K562 (cell line): ENCODE measurements at regions not wholly inside any gene's neighbourhood (a gene's known extent, or its start where the extent isn't known, plus 50 kb on each side); places are given as distances from the start of the nearest gene placed in this dataset.

Experiments
- ATAC-seq: fragments of 200-7000 bp; cut with Tn5 transposase; 3 replicates; pipeline ENCODE4 v1.9.1; 2020; ENCODE audit warnings: moderate library complexity
- BruUV-seq: library from RNA; stranded (reverse); fragments of 400-500 nt; replicated peaks from 2 replicates; lab custom pipeline; 2021; lab: Mats Ljungman, UMichigan
- CTCF ChIA-PET: fragments of 300-600 bp; formaldehyde crosslinking; extraction: SDS; loops from one replicate; lab custom pipeline; 2021; ENCODE audit warnings: low intra/inter-chr PET ratio; lab: Yijun Ruan, JAX
- POLR2A ChIA-PET: fragments of 300-600, 350-650 bp; sonication (Branson Sonifier 250); formaldehyde crosslinking; extraction: SDS; loops from one replicate; lab custom pipeline; 2021; ENCODE audit warnings: antibody characterized with exemption, inconsistent platforms; lab: Yijun Ruan, JAX
- DNase-seq, 4 experiments: peaks; one replicate each; pipeline versions ENCODE4 v3.0.0 to v3.0.0-alpha.2; 2011 to 2018; ENCODE audit warnings: low spot score in 3 of 4, mixed read lengths in 3 of 4; ENCODE audit errors: extremely low read depth in 1 of 4
- FAIRE-seq: peaks from 2 replicates; lab custom pipeline; 2011; peaks lifted over from hg19 to GRCh38; lab: Jason Lieb, UNC
- H2AFZ ChIP-seq: 2 replicates; pipeline ENCODE4 v1.6.0; 2011; ENCODE audit warnings: low read depth, low read length, control low read depth, inconsistent platforms
- H3K27ac ChIP-seq: fragments of 200-600 bp; 3 replicates; pipeline ENCODE4 v1.8.0; 2011; ENCODE audit warnings: low read depth, mild to moderate bottlenecking, control low read depth, inconsistent platforms, low read length, moderate library complexity, mixed read lengths; ENCODE audit errors: extremely low read depth
- H3K27me3 ChIP-seq, 2 experiments: fragments of 300-600 bp in 1 of 2; 2 replicates in 1 of 2; 3 replicates in 1 of 2; pipeline versions ENCODE4 v1.6.0 to v1.8.0; 2011; ENCODE audit warnings: inconsistent platforms in 2 of 2, low read length in 2 of 2, mild to moderate bottlenecking in 1 of 2, mixed read lengths in 1 of 2, moderate library complexity in 1 of 2; ENCODE audit not compliant: control insufficient read depth in 2 of 2, insufficient read depth in 2 of 2
- H3K36me3 ChIP-seq: fragments of 300-600 bp; 3 replicates; pipeline ENCODE4 v1.8.0; 2011; ENCODE audit warnings: mild to moderate bottlenecking, low read length, inconsistent platforms; ENCODE audit not compliant: control insufficient read depth, insufficient read depth
- H3K4me1 ChIP-seq, 2 experiments: fragments of 200-600 bp in 1 of 2; replicated peaks in 1 of 2; 2 replicates in 1 of 2; 3 replicates in 1 of 2; pipeline versions ENCODE4 v1.5.1 to v1.8.0; 2011; ENCODE audit warnings: inconsistent platforms in 2 of 2, low read length in 2 of 2, mild to moderate bottlenecking in 1 of 2, mixed read lengths in 1 of 2, moderate library complexity in 1 of 2; ENCODE audit not compliant: control insufficient read depth in 2 of 2, insufficient read depth in 2 of 2
- H3K4me2 ChIP-seq: 2 replicates; pipeline ENCODE4 v1.6.1; 2011; ENCODE audit warnings: low read length, control low read depth, inconsistent platforms, mixed read lengths; ENCODE audit not compliant: insufficient read depth
- H3K4me3 ChIP-seq: fragments of 200-600 bp; sonication (generic), shearing (Covaris generic); 2 replicates; pipeline ENCODE4 v1.5.1; 2016; ENCODE audit warnings: control low read depth, inconsistent platforms
- H3K79me2 ChIP-seq: fragments of 200-600 bp; 3 replicates; pipeline ENCODE4 v1.8.0; 2011; ENCODE audit warnings: low read length, inconsistent platforms; ENCODE audit not compliant: control insufficient read depth, insufficient read depth
- H3K9ac ChIP-seq, 2 experiments: 2 replicates each; pipeline versions ENCODE4 v1.6.0 to v1.6.1; 2011; ENCODE audit warnings: low read depth in 2 of 2, low read length in 2 of 2, control low read depth in 1 of 2, inconsistent platforms in 1 of 2, mild to moderate bottlenecking in 1 of 2, mixed read lengths in 1 of 2; ENCODE audit not compliant: insufficient read depth in 1 of 2
- H3K9me1 ChIP-seq: one replicate; pipeline ENCODE4 v1.6.0; 2011; ENCODE audit warnings: inconsistent platforms, mild to moderate bottlenecking, low read length, moderate library complexity; ENCODE audit not compliant: control insufficient read depth, insufficient read depth
- H3K9me3 ChIP-seq: replicated peaks from 2 replicates; pipeline ENCODE4 v1.5.1; 2011; ENCODE audit warnings: low read depth, low read length, inconsistent platforms; ENCODE audit not compliant: control insufficient read depth, insufficient read depth
- H4K20me1 ChIP-seq: replicated peaks from 2 replicates; pipeline ENCODE4 v1.6.1; 2011; ENCODE audit warnings: low read length, inconsistent platforms, mixed read lengths; ENCODE audit not compliant: control insufficient read depth, insufficient read depth
- BHLHE40 ChIP-seq: IDR thresholded peaks from 2 replicates; pipeline ENCODE4 v1.6.1; 2011; ENCODE audit warnings: low read length, improper control_type of control experiment
- CGGBP1 ChIP-seq: fragments of 250-450 bp; sonication (Bioruptor Pico); IDR thresholded peaks from 2 replicates; pipeline ENCODE4 v1.9.0; 2021; ENCODE audit warnings: mild to moderate bottlenecking
- CTCFL ChIP-seq: IDR thresholded peaks from 2 replicates; pipeline ENCODE4 v1.6.1; 2011; ENCODE audit warnings: borderline replicate concordance, low read depth, mild to moderate bottlenecking, moderate library complexity, low read length; ENCODE audit not compliant: insufficient read depth, poor library complexity, severe bottlenecking
- DMBX1 ChIP-seq: fragments of 250-450 bp; sonication (Bioruptor Pico); IDR thresholded peaks from 2 replicates; pipeline ENCODE4 v1.8.0; 2022; ENCODE audit warnings: inconsistent platforms, mild to moderate bottlenecking, moderate library complexity, borderline replicate concordance
- DNMT1 ChIP-seq: fragments of 450-650 bp; IDR thresholded peaks from 2 replicates; pipeline ENCODE4 v1.6.1; 2016; ENCODE audit warnings: antibody characterized with exemption, mild to moderate bottlenecking
- ESRRB ChIP-seq: fragments of 250-450 bp; sonication (Bioruptor Pico); IDR thresholded peaks from 2 replicates; pipeline ENCODE4 v1.5.0; 2020; ENCODE audit warnings: mild to moderate bottlenecking, moderate library complexity, borderline replicate concordance
- ETS1 ChIP-seq: conservative IDR thresholded peaks from 2 replicates; pipeline ENCODE4 v1.6.1; 2011; ENCODE audit warnings: low read depth, mild to moderate bottlenecking, low read length; ENCODE audit not compliant: control insufficient read depth
- JUND ChIP-seq, 2 experiments: IDR thresholded peaks; 2 replicates in 1 of 2; 3 replicates in 1 of 2; pipeline ENCODE4 v1.6.1; 2011; ENCODE audit warnings: borderline replicate concordance in 2 of 2, low read depth in 2 of 2, low read length in 2 of 2, improper control_type of control experiment in 1 of 2, missing biosample characterization in 1 of 2, missing genetic modification characterization in 1 of 2, missing genetic modification reagents in 1 of 2
- NR2C1 ChIP-seq, 2 experiments: fragments of 450-650 bp; IDR thresholded peaks; 2 replicates each; pipeline ENCODE4 v1.6.1; 2017; ENCODE audit warnings: mild to moderate bottlenecking in 2 of 2, antibody characterized with exemption in 1 of 2, inconsistent platforms in 1 of 2, missing compliant biosample characterization in 1 of 2, missing genetic modification characterization in 1 of 2
- RBM14 ChIP-seq: fragments of 200-400 bp; formaldehyde crosslinking; IDR thresholded peaks from 2 replicates; pipeline ENCODE4 v1.6.1; 2018; ENCODE audit warnings: low read depth, mild to moderate bottlenecking, low read length, moderate library complexity, borderline replicate concordance; ENCODE audit not compliant: insufficient read depth
- SMAD1 ChIP-seq: fragments of 150-350 bp; IDR thresholded peaks from 2 replicates; pipeline ENCODE4 v1.6.1; 2014; ENCODE audit warnings: low read length, low read depth; ENCODE audit not compliant: partially characterized antibody
- ZNF76 ChIP-seq: fragments of 250-450 bp; sonication (Bioruptor Pico); IDR thresholded peaks from 2 replicates; pipeline ENCODE4 v1.4.0; 2020; ENCODE audit warnings: mild to moderate bottlenecking, moderate library complexity, borderline replicate concordance
- in situ Hi-C: fragments of 300-500 bp; cut with MboI; formaldehyde crosslinking; loops from 4 replicates; pipeline ENCODE4 v1.15.0; 2018; ENCODE audit warnings: inconsistent platforms, mixed read lengths
- intact Hi-C: fragments of 100-400 bp; cut with micrococcal nuclease; formaldehyde crosslinking; loops from 2 replicates; pipeline ENCODE4 v1.14.2; 2022

DNA sequence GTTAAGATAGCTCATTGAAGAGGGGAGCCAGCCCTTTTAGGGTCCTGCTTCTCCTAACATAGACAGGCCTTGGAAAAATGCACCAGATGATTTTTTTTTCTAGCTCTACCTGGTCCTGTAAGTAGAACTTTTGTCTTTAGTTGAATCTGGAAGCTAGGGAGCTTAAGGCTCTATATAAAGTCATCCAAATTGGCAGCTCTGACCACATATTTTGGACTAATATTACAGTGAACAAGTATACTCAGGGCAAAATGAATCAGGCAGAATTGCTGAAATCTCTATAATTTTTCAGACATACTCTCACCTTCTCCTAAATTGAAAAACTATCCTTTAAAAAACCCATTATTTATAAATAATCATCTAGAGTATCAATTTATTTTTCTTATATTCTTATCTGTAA is 375.6 kb downstream of the OSTF1 start:
- FAIRE-seq (no peak), ATAC-seq (no peak), DNase-seq (no peak)
- in situ Hi-C loops = no loop called here
- no peak overlapping the region for H3K4me2 ChIP-seq
- ChIA-PET POLR2A (no interaction called here), CTCF (no interaction called here)
- no peaks in the 10 kb centered on the region for H3K27me3 ChIP-seq
- TF ChIP-seq CTCFL (no peak), DNMT1 (no peak), ETS1 (no peak), ESRRB (CRISPR knock-in tag) (no peak), DMBX1 (CRISPR knock-in tag) (no peak), JUND (IDR thresholded peaks at IDR 0.05; ENCODE audit: borderline replicate concordance, low read depth, low read length) (no peak), JUND (tag; IDR thresholded peaks at IDR 0.05; ENCODE audit: borderline replicate concordance, low read depth, low read length) (no peak), SMAD1 (no peak), NR2C1 (IDR thresholded peaks at IDR 0.05) (no peak), NR2C1 (tag; IDR thresholded peaks at IDR 0.05) (no peak), ZNF76 (CRISPR knock-in tag) (no peak), RBM14 (no peak), CGGBP1 (CRISPR knock-in tag) (no peak), BHLHE40 (no peak)
- H3K9ac ChIP-seq = no peak overlapping the region
- H3K9me3 ChIP-seq = no peaks in the 10 kb centered on the region
- H3K9me1 ChIP-seq = no peaks in the 10 kb centered on the region
- no peak overlapping the region for H2AFZ ChIP-seq
- BruUV-seq = no TSS peak
- H3K79me2 ChIP-seq = no peaks in the 10 kb centered on the region
- intact Hi-C loops = no loop called here
- H3K4me1 ChIP-seq = no peaks in the 10 kb centered on the region
- no peak overlapping the region for H3K4me3 ChIP-seq
- H3K36me3 ChIP-seq = no peaks in the 10 kb centered on the region
- H4K20me1 ChIP-seq = no peaks in the 10 kb centered on the region
- no peak overlapping the region for H3K27ac ChIP-seq
